Activated CD8-positive, alpha-beta memory T cell treated with anti-CD3 and anti-CD28 coated beads, Interleukin-2, amount 50 U/mL, for 1 hour (primary cell): ENCODE measurements at regions not wholly inside any gene's neighbourhood (a gene's known extent, or its start where the extent isn't known, plus 50 kb on each side); places are given as distances from the start of the nearest gene placed in this dataset.
"Not testable (repeated sequence)": the region's sequence is repeated elsewhere in the genome, so short reads cannot be mapped to it uniquely, and the experiment has no call there.

Source experiments
- DNase-seq: peaks from one replicate; pipeline ENCODE4 v3.0.0-alpha.2; 2020; ENCODE audit errors: extremely low read depth

DNA sequence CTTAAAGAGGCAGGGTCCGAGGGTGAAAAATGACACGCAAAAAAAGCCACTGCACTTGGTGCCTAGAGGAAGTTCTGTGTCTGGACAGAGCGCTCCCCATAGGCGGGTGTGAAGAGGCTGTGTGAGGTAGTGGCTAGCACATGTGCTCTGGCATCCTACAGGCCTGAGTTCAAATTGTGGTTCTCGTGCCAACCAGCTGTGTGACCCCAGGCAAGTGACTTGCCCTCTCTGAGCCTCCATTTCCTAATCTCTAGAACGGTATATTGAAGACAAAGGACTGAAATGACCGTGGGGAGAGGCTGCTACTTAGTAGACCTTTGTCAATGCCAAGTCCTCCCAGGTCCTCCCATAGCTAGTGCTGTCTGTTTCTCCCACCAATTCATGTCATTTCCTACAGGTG, 79.1 kb upstream of the MYL10 start:
- DNase-seq = no peak

DNA sequence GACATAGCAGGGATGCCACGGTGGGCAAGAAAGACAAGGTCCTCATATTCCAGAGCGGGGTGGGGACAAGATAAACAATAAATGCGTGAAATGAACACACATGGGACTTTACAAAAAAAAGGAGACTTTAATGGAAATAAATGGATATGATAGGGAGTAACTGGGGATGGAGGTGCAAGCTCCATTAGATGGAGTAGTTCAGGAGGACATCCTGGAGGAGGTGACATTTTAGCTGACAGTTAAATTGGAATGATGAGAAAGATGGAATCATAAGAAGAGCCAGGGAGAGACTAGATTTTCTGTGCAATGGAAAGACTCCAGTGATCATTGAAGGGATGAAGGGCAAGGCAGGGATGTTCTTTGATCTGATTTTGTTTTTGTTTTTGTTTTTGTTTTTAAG, 83.6 kb upstream of the MYL10 start:
- no peak for DNase-seq

DNA sequence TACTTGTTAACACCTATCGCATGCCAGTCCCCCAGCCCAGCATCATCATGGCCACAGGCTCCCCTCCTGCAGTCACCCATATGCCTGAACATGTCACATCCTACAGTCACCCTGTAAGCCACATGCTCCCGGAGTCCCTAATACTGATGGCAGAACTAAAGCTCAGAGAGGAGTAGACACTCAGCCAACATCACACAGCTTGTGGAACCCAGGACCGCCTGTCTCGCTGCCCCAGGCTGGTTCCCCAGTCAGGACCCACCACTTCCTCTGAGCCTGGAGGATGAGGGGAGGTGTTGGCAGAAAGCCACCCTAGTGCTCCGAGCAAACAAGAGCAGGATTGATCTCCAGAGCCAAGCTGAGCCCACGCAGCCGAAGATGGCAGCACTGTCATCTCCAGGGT, 85.0 kb upstream of the MYL10 start:
- no peak for DNase-seq

DNA sequence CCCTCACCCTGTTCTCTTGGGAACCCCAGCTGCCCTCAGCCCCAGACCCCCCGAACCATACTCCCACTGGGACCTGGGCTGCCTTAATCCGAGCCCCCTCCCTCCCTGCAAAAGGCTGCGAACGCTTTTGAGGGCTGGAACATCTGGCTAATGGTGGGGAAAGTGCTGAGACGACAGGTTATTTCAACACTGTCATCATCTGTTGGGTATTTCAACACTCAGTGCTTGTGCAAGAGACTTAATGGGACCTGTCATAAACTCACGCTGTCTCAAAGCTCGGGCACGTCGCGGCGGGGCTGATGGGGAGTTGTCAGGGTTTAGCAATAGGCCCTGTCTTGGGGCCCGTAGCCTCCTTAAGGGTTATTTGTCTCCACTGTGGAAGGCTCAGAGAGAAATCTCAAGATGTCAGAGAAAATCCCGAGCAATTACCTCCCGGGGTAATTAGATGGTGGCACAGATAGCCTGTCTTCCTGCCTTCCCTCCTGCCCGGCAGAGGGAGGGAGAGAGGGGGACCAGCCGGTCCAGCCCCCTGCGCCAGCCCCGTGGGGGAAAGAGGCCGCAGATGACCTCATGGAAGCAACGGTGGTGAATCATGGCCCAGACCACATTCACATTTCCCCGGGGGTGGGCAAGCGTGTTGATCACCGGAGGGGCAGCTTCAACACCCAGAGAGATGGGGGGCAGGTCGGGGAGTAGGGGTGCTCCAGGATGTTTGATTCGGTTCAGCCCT, 88.7 kb upstream of the MYL10 start:
- DNase-seq = no peak

DNA sequence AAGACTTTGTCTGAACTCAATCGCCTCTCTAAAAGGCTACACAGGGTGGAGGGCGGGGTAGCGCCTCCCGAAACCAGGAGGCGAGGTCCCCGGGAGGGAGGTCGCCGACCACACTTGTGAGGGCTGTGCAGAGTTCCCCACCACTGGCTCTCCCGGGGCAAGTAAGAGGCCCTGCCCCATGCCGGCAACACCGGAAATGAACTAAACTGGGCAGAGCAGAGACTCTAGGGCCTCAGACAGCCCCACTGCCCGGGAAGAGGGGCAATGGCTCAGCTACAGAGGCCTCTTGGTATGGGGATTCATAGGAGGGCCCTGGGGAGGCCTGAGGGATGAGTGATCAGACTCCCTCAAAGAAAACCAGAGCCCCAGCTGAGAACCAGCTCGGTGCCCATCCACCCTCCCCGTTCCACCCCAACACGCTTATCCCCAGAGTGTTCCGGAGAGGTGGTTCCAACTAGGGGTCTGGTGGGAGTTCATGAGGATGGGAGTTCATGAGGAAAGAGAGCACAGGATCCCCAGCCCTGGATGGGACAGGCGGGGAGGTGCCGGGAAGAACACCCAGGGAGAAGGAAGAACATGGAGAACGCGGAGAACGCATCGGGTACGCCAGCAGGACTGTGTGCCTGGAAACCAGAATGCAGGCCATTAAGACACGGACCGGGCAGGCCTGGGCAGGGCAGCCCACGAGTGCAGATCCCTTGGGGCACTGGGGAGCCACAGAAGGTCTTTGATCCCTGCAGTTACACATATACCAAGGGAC, 89.4 kb upstream of the MYL10 start:
- no peak for DNase-seq

DNA sequence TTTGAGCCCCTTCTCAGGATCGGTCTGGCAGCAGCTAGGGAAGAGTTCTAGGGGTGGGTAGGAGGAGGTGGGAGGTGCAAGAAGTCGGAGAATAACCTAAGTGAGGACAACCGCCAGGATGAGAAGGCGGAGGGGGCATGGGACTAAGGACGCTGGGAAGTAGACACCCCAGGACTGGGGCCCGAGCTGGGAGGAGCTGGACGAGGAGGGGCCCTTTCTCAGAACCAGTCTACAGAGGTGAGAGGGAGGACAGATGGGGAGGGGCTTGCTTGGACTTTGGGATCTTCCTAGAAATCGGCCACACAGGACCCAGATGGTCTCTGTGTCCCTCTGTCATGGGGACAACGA, 90.0 kb upstream of the MYL10 start:
- no peak for DNase-seq

DNA sequence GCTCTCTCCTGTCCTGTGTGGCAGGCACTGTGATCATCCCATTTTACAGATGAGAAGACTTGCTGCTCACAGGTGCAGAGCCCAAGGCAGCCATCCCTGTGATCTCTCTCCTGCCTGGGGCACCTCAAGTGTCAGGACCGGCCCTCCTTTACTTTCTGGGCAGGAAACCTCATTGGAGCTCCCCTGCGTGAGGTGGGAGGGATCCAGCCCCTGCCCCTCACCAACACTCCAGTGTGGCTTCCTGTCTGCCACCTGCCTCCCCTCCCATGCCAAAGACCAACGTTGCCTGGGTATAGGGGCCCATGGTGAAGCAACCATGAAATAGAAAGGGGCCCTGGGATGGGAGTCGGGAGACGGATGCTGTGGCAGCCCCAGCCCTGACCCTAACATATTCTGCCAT, 91.2 kb upstream of the MYL10 start:
- no peak for DNase-seq

DNA sequence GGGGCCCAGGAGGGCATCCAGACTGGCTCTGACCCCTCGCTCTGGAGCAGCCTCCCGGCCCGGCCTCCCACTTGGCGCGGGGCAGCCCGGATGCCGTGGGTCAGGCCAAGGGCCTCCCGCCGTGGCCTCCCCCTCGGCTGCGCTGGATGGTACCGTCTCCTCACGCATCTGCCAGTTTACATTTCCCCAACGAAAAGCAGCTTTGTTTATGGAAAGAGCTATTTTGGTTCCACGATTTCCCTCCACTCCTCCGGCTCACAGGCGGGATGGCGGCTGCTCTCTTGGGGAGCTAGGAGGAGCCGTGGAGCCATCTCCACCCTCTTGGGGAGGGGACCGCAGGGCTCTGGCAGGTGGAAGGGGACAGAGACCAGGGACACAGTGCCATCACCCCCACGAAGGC, 93.2 kb upstream of the MYL10 start:
- DNase-seq = no peak

DNA sequence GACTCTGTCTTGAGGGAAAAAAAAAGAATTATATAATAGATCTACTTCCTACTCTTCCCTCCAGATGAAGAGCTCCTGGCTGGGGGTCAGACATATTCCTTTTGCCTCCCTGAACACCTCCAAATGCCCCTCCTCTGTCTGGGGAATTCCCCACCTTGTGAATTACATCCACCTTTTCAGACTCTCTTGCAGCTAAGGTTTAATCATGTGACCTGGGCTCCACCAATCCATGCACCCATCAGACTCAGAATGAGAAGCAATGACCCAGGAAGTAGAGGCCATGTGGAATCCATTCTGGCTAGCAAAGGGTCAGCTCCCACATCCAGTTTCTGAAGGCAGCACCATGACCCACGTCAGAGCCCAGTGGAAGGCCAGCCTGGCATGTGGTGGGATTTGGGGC, 93.6 kb upstream of the CUX1 start:
- no peak for DNase-seq

DNA sequence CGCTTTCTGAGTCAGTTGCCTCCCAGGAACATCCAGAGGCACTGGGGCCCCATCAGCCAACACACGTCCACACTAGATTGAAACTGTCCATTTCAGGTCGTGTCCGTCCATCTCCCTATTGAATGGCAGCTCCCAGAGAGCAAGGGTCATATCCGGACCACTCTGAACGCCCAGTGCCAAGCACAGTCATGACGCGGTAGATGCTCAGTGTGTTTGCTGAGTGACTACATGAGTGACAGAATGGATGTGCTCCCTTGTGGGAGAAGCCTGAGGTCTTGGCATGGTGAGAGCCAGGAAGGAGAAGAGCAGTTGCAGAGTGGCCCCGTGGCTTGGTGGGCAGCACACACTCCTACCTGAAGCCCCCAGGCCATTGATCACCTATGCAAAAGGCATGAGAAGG, 92.5 kb upstream of the CUX1 start:
- no peak for DNase-seq

DNA sequence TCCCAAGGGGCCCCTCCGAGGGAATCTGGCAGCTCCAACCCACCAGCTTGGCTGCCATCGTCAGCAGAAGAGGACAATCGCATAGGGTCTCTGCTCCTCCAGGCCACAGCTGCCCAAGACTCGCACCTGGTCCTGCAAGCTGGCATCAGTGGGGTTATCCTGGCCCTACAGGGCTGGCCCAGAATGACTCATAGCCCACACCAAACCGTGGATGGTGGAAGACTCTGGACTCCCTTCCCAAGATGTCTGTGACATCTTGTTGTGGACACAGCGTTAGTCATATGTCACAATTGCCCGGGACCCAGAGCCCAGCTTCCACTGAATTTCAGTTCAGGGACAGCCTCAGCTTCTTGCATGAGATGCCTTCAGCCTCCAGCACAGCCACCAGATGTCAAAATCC, 91.5 kb upstream of the CUX1 start:
- DNase-seq = no peak

DNA sequence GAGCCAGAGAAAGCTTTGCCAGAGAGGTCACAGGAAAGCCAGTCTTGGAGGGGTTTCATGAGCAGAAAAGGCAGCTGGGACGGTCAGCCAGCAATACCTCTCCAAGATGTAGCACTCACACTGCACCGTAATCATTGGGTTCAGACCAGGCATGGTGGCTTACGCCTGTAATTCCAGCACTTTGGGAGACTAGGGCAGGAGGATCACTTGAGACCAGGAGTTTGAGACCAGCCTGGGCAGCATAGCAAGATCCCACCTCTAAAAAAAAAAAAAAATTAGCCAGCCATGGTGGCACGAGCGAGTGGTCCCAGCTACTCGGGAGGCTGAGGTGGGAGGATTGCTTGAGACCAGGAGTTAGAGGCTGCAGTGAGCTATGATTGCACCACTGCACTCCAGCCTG, 90.2 kb upstream of the CUX1 start:
- no peak for DNase-seq

DNA sequence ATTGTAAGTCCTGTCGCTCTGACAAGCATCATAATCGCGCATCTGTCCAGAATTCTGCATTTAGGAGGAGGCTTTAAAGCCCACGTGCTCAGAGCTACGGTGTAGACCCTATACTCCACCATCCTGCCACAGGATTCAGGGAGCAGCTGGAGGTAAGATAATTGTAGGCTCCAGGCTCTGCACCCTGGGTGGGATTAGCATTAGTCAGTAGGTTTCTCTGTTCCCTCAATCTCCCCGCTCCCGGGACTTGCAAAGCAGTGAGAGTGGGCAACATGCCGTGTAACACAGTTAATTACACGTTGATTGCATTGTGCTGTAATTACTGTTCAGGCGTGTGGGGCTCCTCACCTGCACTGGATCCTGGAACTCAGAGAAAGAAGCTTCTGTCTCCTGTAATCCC, 89.3 kb upstream of the CUX1 start:
- DNase-seq = no peak

DNA sequence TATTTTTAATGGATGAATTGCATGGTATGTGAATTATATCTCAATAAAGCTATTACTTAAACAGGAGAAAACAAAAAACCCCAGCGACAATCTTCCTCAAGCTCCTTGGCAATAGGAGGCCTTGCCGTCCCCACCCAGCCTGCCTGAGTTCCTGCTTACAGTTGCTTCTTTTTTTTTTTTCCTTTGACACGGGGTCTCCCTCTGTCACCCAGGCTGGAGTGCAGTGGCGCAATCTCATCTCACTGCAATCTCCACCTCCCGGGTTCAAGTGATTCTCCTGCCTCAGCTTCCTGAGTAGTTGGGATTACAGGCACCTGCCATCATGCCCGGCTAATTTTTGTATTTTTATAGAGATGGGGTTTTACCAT, 88.6 kb upstream of the CUX1 start:
- not testable (repeated sequence) for DNase-seq

DNA sequence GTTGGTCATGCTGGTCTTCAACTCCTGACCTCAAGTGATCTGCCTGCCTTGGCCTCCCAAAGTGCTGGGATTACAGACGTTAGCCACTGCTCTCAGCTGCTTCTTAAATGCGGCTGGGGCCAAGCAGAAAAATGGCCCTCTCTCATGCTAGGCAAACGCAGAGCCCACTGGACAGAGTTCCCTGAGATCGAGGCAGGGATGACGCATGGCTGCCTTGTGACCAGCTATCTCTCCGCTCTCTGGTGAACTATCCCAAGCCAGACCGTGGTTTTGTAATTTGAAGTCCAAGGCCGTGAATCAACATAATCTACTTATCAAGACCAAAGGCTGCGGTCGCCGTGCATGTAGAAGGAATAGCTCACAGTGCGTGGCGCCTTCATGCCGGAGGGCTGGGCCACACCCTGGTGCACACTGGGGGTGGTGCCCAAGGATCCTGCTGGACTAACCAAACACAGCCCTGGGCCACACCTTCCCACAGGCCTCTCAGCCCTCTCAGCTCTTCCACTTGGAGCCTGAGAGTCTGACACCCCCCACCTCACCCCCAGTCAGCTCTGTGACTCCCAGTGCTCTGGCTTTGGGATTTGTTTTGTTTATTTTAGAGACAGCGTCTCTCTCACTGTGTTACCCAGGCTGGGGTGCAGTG, 88.1 kb upstream of the CUX1 start:
- no peak for DNase-seq

DNA sequence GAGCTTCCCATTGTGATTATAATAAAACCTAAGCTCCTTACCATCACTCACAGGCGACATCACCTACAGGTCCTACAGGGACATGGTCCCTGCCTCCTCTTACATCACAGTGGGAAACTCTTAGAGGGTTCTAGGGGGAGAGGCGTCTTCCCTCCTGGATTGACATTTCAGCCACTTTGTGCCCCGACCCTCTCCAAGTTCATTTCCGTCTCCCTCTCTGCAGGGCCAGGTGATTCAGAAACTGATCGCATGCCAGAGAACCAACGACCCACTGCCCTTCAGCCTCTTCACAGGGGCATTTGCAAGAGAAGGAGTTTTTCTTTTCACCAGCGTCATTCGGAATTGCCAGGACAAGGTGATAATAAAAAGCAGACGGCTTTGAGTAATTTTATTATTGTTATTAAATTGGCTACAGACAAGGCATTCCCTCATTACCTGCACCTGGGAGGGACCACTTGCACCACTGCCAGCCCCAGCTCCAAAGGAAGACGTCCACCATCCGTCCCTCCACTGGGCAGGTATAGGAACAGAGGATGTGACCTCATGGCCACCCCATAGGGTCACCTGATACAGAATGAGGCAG, 85.8 kb upstream of the CUX1 start:
- no peak for DNase-seq

DNA sequence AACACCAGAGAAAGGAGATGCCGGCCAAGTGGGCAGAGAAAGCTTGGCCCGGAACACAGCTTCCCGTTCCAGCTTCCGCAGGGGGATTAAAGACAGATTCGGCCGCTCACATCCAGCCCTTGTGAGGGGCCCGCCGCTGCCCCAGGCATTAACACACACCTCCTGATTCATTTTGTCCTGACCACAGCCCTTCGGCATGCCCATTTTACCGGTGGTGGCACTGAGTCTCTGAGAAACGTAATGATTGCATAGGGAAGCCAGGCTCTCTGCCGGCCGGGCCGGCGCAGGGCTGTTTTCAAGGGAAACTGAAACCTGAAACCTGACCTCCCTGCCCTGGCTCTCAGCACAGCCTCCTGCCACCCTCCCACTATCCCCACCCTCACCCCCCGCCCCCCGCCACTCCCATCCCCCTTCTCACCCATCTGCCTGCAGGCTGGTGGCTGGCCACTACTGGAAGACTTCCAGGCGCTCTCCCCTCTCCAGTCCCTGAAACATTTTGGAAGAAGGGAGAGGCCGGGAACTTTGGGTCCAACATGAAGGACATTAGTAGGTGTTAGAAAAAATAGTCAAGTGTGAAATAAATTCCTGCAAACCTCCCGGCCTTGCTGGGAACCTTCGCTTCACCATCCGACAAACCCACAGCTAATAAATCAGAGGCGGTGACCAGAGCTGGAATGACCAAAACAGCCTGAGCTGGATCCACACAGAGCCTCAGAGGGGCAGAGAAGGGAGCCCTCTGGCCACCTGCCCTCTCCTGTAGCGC, 83.5 kb upstream of the CUX1 start:
- no peak for DNase-seq

DNA sequence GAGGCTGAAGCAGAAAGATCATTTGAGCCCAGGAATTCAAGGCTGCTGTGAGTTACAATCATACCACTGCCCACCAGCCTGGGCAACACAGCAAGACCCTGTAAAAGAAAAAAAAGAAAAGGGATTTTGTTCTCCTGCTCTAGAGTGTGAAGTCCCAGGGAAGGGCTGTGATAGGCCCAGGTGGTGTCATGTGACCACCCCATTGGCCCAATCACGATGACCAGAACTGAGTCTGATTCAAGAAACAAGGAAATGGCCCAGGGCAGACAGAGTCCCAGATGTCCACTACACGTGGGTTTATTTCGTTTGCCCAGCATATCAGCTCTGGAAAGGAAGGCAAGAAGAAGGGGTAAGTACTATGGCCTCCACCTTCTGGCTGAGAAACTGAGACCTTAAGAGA, 81.3 kb upstream of the CUX1 start:
- DNase-seq = no peak

DNA sequence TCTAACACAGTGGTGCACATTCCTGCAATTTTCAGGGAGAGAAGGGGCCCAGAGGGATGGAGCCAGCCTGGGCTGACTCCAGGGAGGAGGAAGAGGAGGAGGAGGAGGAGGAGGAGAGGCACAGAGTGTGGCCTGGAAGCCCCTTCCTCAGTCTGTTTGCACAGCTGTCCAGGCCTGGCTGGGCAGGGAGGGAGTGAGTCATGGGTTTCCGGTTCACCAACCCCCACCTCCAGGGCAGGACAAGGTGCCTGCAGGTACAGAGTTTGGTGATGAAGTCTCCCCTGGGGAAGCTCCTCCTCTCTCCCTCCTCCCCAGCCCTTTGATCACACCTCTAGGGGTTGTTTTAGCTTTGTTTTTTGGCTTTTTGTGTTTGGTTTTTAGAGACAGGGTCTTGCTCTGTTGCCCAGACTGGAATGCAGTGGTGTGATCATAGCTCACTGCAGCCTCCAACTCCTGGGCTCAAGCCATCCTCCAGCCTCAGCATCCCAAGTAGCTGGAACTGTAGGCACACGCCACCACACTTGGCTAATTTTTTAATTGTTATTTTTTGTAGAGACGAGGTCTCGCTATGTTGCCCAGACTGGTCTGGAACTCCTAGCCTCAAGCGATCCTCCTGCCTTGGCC, 77.5 kb upstream of the CUX1 start:
- DNase-seq = no peak

DNA sequence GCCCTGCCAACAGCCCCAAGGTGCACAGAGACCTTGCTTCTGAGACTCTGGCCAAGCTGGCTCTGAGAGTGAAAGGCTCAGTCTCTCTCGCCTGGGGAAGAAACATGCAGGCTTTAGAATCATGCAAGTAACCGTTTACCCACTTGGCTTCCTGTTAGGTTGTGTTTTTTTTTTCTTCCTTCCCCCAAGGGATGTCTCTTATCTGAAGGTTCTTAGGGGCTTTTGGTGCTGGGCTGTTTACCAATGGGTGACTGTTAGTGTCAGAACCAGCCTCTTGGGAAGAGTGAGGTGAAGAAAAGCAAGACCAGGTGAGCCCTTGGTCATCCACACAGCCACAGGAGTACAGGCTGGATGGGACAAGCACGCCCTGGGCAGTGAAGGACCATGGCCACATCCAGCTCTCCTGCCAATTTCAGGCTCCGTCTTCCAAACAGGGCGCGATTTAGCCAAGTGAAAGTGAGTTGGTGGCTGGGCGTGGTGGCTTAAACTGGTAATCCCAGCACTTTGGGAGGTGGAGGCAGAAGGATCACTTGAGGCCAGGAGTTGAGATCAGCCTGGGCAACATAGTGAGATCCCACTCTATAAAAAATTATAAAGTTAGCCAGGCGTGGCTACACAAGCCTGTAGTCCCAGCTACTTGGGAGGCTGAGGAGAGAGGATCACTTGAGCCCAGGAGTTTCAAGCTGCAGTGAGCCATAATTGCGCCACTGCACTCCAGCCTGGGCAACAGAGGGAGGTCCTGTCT, 76.3 kb upstream of the CUX1 start:
- no peak for DNase-seq
